ENCODE measurements at regions not wholly inside any gene's neighbourhood (a gene's known extent, or its start where the extent isn't known, plus 50 kb on each side); places are given as distances from the start of the nearest gene placed in this dataset.
A peak's percentile ranks its signal among the peaks of the same experiment; 100 is the strongest.
"Not testable (repeated sequence)": the region's sequence is repeated elsewhere in the genome, so short reads cannot be mapped to it uniquely, and the experiment has no call there.

GRCh38 chr6:126206504-126207246 is 133.2 kb upstream of the CENPW start:
- DNase-seq = no peak

- peak; percentile 7 for DNase-seq
These were observed 129.4 kb upstream of the CENPW start for GRCh38 chr6:126210398-126211075.

- no peak for DNase-seq
These were observed 122.4 kb upstream of the CENPW start for GRCh38 chr6:126217497-126217896.

GRCh38 chr6:126220901-126221300 is 119.0 kb upstream of the CENPW start:
- DNase-seq = not testable (repeated sequence)

- DNase-seq = no peak
These were observed 111.8 kb upstream of the CENPW start for GRCh38 chr6:126227833-126228702.

- no peak for DNase-seq
These were observed 107.2 kb upstream of the CENPW start for GRCh38 chr6:126232671-126233070.

- no peak for DNase-seq
These were observed 106.7 kb upstream of the CENPW start for GRCh38 chr6:126233192-126233591.

- DNase-seq = no peak
These were observed 104.6 kb upstream of the CENPW start for GRCh38 chr6:126235363-126235762.

- no peak for DNase-seq
These were observed 94.8 kb upstream of the CENPW start for GRCh38 chr6:126245077-126245476.

- DNase-seq = no peak
These were observed 87.8 kb upstream of the CENPW start for GRCh38 chr6:126252154-126252553.

- no peak for DNase-seq
These were observed 86.5 kb upstream of the CENPW start for GRCh38 chr6:126253431-126253830.

GRCh38 chr6:126258150-126258549 is 81.8 kb upstream of the CENPW start:
- no peak for DNase-seq

- DNase-seq = no peak
These were observed 78.0 kb upstream of the CENPW start for GRCh38 chr6:126261792-126262421.

GRCh38 chr6:126264265-126264664 is 75.7 kb upstream of the CENPW start:
- DNase-seq = no peak

- DNase-seq = no peak
These were observed 73.3 kb upstream of the CENPW start for GRCh38 chr6:126266664-126267063.

- no peak for DNase-seq
These were observed 72.3 kb upstream of the CENPW start for GRCh38 chr6:126267626-126268025.

- DNase-seq = no peak
These were observed 71.8 kb upstream of the CENPW start for GRCh38 chr6:126268092-126268491.

- no peak for DNase-seq
These were observed 59.6 kb upstream of the CENPW start for GRCh38 chr6:126280287-126280686.

GRCh38 chr6:126285871-126286365 is 54.0 kb upstream of the CENPW start:
- no peak for DNase-seq

All from fibroblast of skin of right biceps (primary cell).